ENCODE measurements at regions not wholly inside any gene's neighbourhood (a gene's known extent, or its start where the extent isn't known, plus 50 kb on each side); places are given as distances from the start of the nearest gene placed in this dataset.

DNA sequence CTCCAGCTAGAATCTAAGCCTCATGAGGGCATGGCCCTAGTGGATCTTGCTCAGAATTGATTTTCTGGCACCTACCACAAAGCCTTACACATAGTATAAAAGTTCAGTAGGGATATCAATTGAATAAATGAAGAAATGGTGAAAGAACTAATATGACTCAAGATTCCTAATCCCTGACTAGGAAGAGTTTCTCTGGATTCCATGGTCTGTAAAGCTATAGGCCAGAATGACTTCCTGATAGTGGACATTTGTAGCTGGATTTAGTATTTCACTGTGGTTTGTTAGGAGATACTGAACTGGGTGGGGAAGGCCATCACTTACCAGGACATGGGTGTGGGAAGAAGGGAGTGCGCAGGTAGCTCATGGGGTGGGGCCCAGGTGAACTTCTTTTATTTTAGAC lies 168.9 kb downstream of the RAP2B start:
- no peaks in the 10 kb centered on the region for H3K27me3 Mint-ChIP-seq (ENCODE audit: unreplicated experiment)
- TF ChIP-seq, protein P1, sequence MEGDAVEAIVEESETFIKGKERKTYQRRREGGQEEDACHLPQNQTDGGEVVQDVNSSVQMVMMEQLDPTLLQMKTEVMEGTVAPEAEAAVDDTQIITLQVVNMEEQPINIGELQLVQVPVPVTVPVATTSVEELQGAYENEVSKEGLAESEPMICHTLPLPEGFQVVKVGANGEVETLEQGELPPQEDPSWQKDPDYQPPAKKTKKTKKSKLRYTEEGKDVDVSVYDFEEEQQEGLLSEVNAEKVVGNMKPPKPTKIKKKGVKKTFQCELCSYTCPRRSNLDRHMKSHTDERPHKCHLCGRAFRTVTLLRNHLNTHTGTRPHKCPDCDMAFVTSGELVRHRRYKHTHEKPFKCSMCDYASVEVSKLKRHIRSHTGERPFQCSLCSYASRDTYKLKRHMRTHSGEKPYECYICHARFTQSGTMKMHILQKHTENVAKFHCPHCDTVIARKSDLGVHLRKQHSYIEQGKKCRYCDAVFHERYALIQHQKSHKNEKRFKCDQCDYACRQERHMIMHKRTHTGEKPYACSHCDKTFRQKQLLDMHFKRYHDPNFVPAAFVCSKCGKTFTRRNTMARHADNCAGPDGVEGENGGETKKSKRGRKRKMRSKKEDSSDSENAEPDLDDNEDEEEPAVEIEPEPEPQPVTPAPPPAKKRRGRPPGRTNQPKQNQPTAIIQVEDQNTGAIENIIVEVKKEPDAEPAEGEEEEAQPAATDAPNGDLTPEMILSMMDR (IDR thresholded peaks at IDR 0.05; ENCODE audit: unreplicated experiment), result no peak
- no peak overlapping the region for H3K27ac Mint-ChIP-seq (ENCODE audit: unreplicated experiment)
- DNase-seq, result no peak
- H3K4me3 Mint-ChIP-seq (ENCODE audit: low read depth, unreplicated experiment), result no peak overlapping the region
- no peaks in the 10 kb centered on the region for H3K9me3 Mint-ChIP-seq (ENCODE audit: low read depth, unreplicated experiment)
- intact Hi-C loops (cut with micrococcal nuclease; ENCODE audit: unreplicated experiment), result no loop called here
- CTCF ChIA-PET, result no interaction called here
- no TSS peak for BruUV-seq (replicated peaks)
- no peaks in the 10 kb centered on the region for H3K36me3 Mint-ChIP-seq (ENCODE audit: insufficient read depth, unreplicated experiment)
- no peaks in the 10 kb centered on the region for H3K4me1 Mint-ChIP-seq (ENCODE audit: low read depth, unreplicated experiment)

DNA sequence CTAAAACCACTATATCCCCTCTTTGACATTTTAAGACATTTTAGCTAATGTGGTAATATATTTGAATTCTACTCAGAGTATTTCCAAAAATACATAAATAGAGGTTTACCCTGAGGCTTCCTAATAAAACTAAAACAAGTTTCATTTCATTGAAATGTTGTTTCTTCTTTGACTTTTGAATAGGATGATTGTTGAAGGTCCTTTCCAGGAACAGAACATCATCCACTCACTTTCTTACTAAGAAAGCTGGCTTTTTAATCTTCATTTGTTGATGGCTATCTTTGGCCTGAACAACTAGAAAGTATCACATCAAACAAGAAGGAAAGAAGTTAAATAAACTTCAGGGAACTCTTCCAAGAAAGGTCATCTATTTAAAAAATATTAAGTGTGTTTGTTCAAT lies 169.7 kb downstream of the RAP2B start:
- Mint-ChIP-seq H3K4me3 (ENCODE audit: low read depth, unreplicated experiment) (no peak overlapping the region), H3K4me1 (ENCODE audit: low read depth, unreplicated experiment) (no peaks in the 10 kb centered on the region), H3K27ac (ENCODE audit: unreplicated experiment) (no peak overlapping the region), H3K36me3 (ENCODE audit: insufficient read depth, unreplicated experiment) (no peaks in the 10 kb centered on the region), H3K27me3 (ENCODE audit: unreplicated experiment) (no peaks in the 10 kb centered on the region), H3K9me3 (ENCODE audit: low read depth, unreplicated experiment) (no peaks in the 10 kb centered on the region)
- no TSS peak for BruUV-seq (replicated peaks)
- CTCF ChIA-PET, result no interaction called here
- TF ChIP-seq, protein P1 (IDR thresholded peaks at IDR 0.05; ENCODE audit: unreplicated experiment), result no peak
- DNase-seq, result no peak
- intact Hi-C loops (cut with micrococcal nuclease; ENCODE audit: unreplicated experiment), result no loop called here

DNA sequence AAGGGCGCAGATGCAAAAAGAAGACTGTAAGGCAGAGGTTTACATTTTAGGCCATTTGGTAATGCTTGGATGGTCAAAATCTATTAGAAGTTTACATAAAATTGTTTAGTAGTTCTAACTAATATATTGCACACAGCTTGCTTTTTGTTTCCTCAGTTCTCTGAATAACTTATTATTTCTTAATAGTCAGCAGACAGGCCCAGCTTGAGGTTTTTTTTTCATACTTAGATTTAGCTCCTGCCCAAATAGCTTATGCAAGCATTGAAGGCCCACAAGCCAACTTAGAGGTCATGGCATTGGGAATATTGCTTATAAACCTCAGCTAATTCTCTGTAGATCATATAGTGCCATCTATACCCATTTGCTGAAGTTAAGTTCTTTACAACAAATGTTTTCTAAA lies 172.5 kb downstream of the RAP2B start:
- H3K4me1 Mint-ChIP-seq (ENCODE audit: low read depth, unreplicated experiment), result no peaks in the 10 kb centered on the region
- TF ChIP-seq, protein P1 (IDR thresholded peaks at IDR 0.05; ENCODE audit: unreplicated experiment), result no peak
- H3K9me3 Mint-ChIP-seq (ENCODE audit: low read depth, unreplicated experiment), result no peaks in the 10 kb centered on the region
- no peaks in the 10 kb centered on the region for H3K36me3 Mint-ChIP-seq (ENCODE audit: insufficient read depth, unreplicated experiment)
- no peak overlapping the region for H3K27ac Mint-ChIP-seq (ENCODE audit: unreplicated experiment)
- H3K4me3 Mint-ChIP-seq (ENCODE audit: low read depth, unreplicated experiment), result no peak overlapping the region
- intact Hi-C loops (cut with micrococcal nuclease; ENCODE audit: unreplicated experiment), result no loop called here
- DNase-seq, result no peak
- no TSS peak for BruUV-seq (replicated peaks)
- no peaks in the 10 kb centered on the region for H3K27me3 Mint-ChIP-seq (ENCODE audit: unreplicated experiment)
- CTCF ChIA-PET, result no interaction called here

DNA sequence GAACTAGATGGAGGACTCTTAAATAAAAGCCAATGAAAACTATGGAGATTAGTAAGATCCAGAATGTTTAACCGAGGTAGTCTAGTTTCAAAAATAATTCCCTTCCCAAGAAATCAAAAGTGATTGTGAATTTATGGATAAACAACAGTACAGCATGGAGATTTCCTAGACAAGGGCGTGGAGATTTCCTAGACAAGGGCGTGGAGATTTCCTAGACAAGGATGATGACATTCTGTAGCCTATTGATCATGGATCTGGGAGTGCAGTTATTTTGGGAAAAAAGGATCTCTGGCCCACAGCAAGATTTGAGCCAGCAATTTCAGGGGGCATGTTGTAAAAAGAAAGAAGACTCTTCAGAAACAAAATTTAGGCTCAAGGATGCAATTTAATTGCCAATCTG lies 175.3 kb downstream of the RAP2B start:
- Mint-ChIP-seq H3K27me3 (ENCODE audit: unreplicated experiment) (no peaks in the 10 kb centered on the region), H3K36me3 (ENCODE audit: insufficient read depth, unreplicated experiment) (no peaks in the 10 kb centered on the region), H3K27ac (ENCODE audit: unreplicated experiment) (no peak overlapping the region), H3K4me1 (ENCODE audit: low read depth, unreplicated experiment) (no peaks in the 10 kb centered on the region), H3K9me3 (ENCODE audit: low read depth, unreplicated experiment) (peaks cover 4% of the 10 kb centered on the region), H3K4me3 (ENCODE audit: low read depth, unreplicated experiment) (no peak overlapping the region)
- intact Hi-C loops (cut with micrococcal nuclease; ENCODE audit: unreplicated experiment), result no loop called here
- no TSS peak for BruUV-seq (replicated peaks)
- CTCF ChIA-PET, result interaction anchor here (0.6 kb wide), 1 partner anchor 667 kb away, joined by 3 read pairs; no protein-coding TSS in a partner anchor
- TF ChIP-seq, protein P1 (IDR thresholded peaks at IDR 0.05; ENCODE audit: unreplicated experiment), result no peak
- no peak for DNase-seq

DNA sequence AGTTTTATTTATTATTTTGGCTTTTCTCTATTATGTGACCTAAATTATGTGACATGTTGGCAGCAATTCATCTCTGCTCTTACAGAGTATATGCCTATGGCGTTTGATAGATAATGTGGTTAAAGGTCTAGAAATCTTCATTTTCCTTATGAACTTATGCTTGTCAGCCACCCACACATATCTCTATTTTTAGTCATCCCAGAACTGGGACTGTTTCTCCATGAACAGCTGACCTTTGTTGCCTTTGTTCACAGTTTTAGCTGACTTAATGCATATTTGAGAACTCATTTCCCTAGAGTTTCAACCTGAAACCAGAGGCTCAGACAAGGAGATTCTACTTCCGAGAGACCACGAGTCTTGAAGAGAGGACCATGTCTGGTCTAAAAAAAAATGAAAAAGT lies 176.5 kb downstream of the RAP2B start:
- no TSS peak for BruUV-seq (replicated peaks)
- TF ChIP-seq, protein P1 (IDR thresholded peaks at IDR 0.05; ENCODE audit: unreplicated experiment), result no peak
- CTCF ChIA-PET, result no interaction called here
- H3K4me1 Mint-ChIP-seq (ENCODE audit: low read depth, unreplicated experiment), result no peaks in the 10 kb centered on the region
- H3K36me3 Mint-ChIP-seq (ENCODE audit: insufficient read depth, unreplicated experiment), result no peaks in the 10 kb centered on the region
- no peak overlapping the region for H3K27ac Mint-ChIP-seq (ENCODE audit: unreplicated experiment)
- no peaks in the 10 kb centered on the region for H3K27me3 Mint-ChIP-seq (ENCODE audit: unreplicated experiment)
- H3K9me3 Mint-ChIP-seq (ENCODE audit: low read depth, unreplicated experiment), result peaks cover 4% of the 10 kb centered on the region
- no peak for DNase-seq
- intact Hi-C loops (cut with micrococcal nuclease; ENCODE audit: unreplicated experiment), result no loop called here
- no peak overlapping the region for H3K4me3 Mint-ChIP-seq (ENCODE audit: low read depth, unreplicated experiment)
